ENCODE measurements at regions not wholly inside any gene's neighbourhood (a gene's known extent, or its start where the extent isn't known, plus 50 kb on each side); places are given as distances from the start of the nearest gene placed in this dataset.

DNA sequence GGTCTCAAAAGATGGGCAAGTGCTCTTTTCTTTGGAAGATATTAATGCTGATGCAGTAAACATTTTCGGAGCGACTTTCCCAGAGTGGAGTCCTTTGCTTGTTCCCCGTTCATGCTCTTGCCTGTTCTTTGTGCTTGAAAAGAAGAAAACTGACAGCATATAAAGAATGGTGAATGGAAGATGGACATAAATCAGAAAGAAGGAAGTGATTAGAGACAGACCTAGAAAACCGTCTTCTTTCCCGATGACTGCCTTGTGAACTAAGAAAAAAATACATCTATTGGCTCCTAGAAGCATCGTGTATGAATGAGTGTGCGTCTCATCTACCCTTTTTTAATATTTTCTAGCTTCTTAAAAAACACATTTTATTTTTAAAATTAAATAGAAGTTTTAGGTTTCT lies 740.1 kb upstream of the FANCL start:
- 88 to 94% methylated on average over 7 of the region's 7 CpGs for WGBS, 2 donors
- H3K4me1 ChIP-seq (ENCODE audit: control insufficient read depth in 2 of 2, insufficient read depth in 2 of 2, low read length in 1 of 2), result no peaks in the 10 kb centered on the region
- no peaks in the 10 kb centered on the region for H3K36me3 ChIP-seq (ENCODE audit: control insufficient read depth in 2 of 2, insufficient read depth in 2 of 2, low read length in 1 of 2)
- no peaks in the 10 kb centered on the region for H3K9me3 ChIP-seq (ENCODE audit: control insufficient read depth in 2 of 2, insufficient read depth in 1 of 2, low read depth in 1 of 2, low read length in 1 of 2)
- no peak overlapping the region for H3K4me3 ChIP-seq (ENCODE audit: low read depth in 1 of 2, low read length in 2 of 2)
- H3K27ac ChIP-seq (ENCODE audit: low read depth in 2 of 2, low read length in 1 of 2), result no peak overlapping the region
- H3K27me3 ChIP-seq (ENCODE audit: control insufficient read depth in 1 of 2, insufficient read depth in 2 of 2, low read length in 2 of 2), result no peaks in the 10 kb centered on the region

DNA sequence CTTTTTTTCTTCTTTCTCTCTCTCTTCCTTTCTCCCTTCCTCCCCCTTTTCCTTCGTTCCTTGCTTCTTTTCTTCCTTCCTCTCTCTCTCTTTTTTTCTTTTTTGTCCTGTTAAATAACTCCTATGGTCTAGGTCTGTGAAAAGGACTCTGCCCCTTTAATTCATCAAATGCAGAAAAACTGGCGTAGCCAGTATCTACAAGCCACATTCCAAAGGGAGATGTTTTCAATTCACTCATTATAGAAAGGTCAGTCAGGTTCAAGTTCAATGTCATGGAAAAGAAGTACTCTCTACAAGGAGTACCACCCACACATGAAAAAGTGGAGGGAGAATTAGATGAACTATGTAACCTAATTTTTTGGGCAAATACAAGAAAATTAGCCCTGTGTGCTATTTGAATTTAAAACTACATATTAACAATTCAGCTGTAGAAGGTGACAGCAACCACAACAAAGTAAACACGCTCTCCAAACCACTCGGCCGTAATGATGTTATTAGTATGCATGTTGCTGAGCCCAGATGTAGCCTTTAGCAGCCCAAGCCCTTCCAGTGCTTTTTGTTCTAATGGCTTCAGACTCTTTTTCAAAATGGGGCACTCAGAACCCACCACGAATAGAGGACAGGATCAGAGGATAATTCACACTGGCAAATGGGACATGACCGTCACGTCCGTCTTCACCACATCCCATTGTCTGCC lies 735.4 kb upstream of the FANCL start:
- H3K9me3 ChIP-seq (ENCODE audit: control insufficient read depth in 2 of 2, insufficient read depth in 1 of 2, low read depth in 1 of 2, low read length in 1 of 2), result no peaks in the 10 kb centered on the region
- 63 to 65% methylated on average over 9 of the region's 9 CpGs for WGBS, 2 donors
- H3K27ac ChIP-seq (ENCODE audit: low read depth in 2 of 2, low read length in 1 of 2), result no peak overlapping the region
- H3K36me3 ChIP-seq (ENCODE audit: control insufficient read depth in 2 of 2, insufficient read depth in 2 of 2, low read length in 1 of 2), result no peaks in the 10 kb centered on the region
- H3K4me1 ChIP-seq (ENCODE audit: control insufficient read depth in 2 of 2, insufficient read depth in 2 of 2, low read length in 1 of 2), result no peaks in the 10 kb centered on the region
- H3K4me3 ChIP-seq (ENCODE audit: low read depth in 1 of 2, low read length in 2 of 2), result no peak overlapping the region
- H3K27me3 ChIP-seq (ENCODE audit: control insufficient read depth in 1 of 2, insufficient read depth in 2 of 2, low read length in 2 of 2), result no peaks in the 10 kb centered on the region

DNA sequence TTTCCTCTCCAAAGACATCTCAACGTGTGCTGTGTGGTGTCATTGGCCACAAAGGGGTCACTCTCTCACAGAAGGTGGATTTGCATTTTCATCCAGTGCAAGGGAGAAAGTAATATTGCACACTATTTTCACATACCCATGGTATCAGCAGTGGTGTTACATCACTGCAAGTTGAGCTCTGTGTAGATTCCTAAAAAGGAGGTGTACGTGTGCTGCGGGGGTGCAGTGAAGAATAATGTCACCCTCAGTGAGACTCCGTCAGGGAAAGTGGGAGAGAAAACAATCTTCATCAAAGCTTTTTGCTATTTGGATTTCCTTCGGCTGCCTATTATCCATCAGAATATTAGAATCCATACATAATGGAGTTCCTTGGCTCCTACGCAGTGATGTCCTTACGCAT lies 733.8 kb upstream of the FANCL start:
- WGBS, 2 donors, result 86 to 88% methylated on average over 7 of the region's 7 CpGs
- no peaks in the 10 kb centered on the region for H3K9me3 ChIP-seq (ENCODE audit: control insufficient read depth in 2 of 2, insufficient read depth in 1 of 2, low read depth in 1 of 2, low read length in 1 of 2)
- H3K4me1 ChIP-seq (ENCODE audit: control insufficient read depth in 2 of 2, insufficient read depth in 2 of 2, low read length in 1 of 2), result no peaks in the 10 kb centered on the region
- H3K4me3 ChIP-seq (ENCODE audit: low read depth in 1 of 2, low read length in 2 of 2), result no peak overlapping the region
- no peak overlapping the region for H3K27ac ChIP-seq (ENCODE audit: low read depth in 2 of 2, low read length in 1 of 2)
- H3K36me3 ChIP-seq (ENCODE audit: control insufficient read depth in 2 of 2, insufficient read depth in 2 of 2, low read length in 1 of 2), result no peaks in the 10 kb centered on the region
- no peaks in the 10 kb centered on the region for H3K27me3 ChIP-seq (ENCODE audit: control insufficient read depth in 1 of 2, insufficient read depth in 2 of 2, low read length in 2 of 2)

DNA sequence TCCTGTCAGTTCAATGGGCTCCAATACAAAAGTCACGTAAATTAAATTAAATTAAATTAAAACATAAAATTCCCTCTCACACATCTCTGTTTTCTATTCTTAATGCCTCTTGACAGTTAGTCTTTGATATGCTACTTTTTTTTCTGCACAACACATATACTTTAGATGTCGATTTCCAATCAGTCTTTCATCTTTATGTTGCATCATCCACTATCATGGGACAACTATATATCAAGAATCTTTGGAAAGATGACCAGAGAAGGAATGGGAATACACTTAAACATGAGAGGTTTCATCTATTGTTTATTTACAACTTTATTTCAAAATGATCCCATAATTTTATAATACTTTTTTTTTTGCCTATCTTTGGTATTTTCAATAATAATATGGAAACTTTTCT lies 733.3 kb upstream of the FANCL start:
- 71 to 76% methylated on average over 2 of the region's 2 CpGs for WGBS, 2 donors
- Histone ChIP-seq H3K4me1 (ENCODE audit: control insufficient read depth in 2 of 2, insufficient read depth in 2 of 2, low read length in 1 of 2) (no peaks in the 10 kb centered on the region), H3K36me3 (ENCODE audit: control insufficient read depth in 2 of 2, insufficient read depth in 2 of 2, low read length in 1 of 2) (no peaks in the 10 kb centered on the region), H3K4me3 (ENCODE audit: low read depth in 1 of 2, low read length in 2 of 2) (no peak overlapping the region), H3K9me3 (ENCODE audit: control insufficient read depth in 2 of 2, insufficient read depth in 1 of 2, low read depth in 1 of 2, low read length in 1 of 2) (no peaks in the 10 kb centered on the region), H3K27ac (ENCODE audit: low read depth in 2 of 2, low read length in 1 of 2) (no peak overlapping the region), H3K27me3 (ENCODE audit: control insufficient read depth in 1 of 2, insufficient read depth in 2 of 2, low read length in 2 of 2) (no peaks in the 10 kb centered on the region)

DNA sequence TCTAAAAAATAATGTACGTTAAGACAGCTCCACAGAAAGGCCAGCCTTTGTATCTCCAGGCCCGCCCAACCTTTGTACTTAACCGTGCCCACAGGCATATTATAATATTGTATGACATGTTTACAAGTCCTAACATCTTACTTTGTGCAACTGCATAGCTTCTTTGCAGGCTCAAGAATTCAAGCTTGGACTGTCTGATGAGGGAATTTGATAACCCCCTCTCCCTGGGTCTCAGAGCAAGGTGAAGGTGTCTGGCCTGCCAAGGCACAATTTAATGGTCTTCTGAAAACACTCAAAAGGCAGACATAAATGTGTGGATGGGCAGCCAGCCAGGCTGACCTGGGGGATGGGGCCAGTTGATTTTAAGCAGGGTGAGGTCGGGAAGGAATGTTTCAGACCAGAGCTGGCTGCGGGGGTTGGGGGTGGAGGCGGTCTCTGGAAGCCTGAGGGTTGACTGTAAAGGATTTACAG lies 732.7 kb upstream of the FANCL start:
- Histone ChIP-seq H3K27me3 (ENCODE audit: control insufficient read depth in 1 of 2, insufficient read depth in 2 of 2, low read length in 2 of 2) (no peaks in the 10 kb centered on the region), H3K27ac (ENCODE audit: low read depth in 2 of 2, low read length in 1 of 2) (no peak overlapping the region), H3K36me3 (ENCODE audit: control insufficient read depth in 2 of 2, insufficient read depth in 2 of 2, low read length in 1 of 2) (no peaks in the 10 kb centered on the region), H3K4me1 (ENCODE audit: control insufficient read depth in 2 of 2, insufficient read depth in 2 of 2, low read length in 1 of 2) (no peaks in the 10 kb centered on the region), H3K4me3 (ENCODE audit: low read depth in 1 of 2, low read length in 2 of 2) (no peak overlapping the region), H3K9me3 (ENCODE audit: control insufficient read depth in 2 of 2, insufficient read depth in 1 of 2, low read depth in 1 of 2, low read length in 1 of 2) (no peaks in the 10 kb centered on the region)
- 41 to 43% methylated on average over 6 of the region's 6 CpGs for WGBS, 2 donors

DNA sequence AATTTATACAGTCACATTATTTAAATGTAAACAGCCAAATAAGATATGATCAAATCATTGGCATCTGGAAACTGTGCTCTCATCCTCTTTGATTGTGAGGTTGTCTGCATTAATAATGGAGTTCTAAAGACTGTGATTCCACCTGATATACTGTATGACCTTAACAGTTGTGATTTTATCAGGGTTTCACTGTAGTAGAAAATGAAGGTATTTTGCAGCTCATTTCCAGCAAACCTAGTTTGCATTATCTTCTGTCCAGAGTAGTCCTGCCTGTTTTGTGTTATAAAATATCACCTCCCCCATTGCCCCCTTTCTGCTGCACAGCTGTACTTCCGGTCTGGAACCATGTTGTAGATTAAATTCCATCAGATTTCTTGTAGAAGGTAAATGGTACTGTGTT lies 731.6 kb upstream of the FANCL start:
- H3K27me3 ChIP-seq (ENCODE audit: control insufficient read depth in 1 of 2, insufficient read depth in 2 of 2, low read length in 2 of 2), result no peaks in the 10 kb centered on the region
- 68 to 81% methylated on average over 1 of the region's 1 CpG for whole genome bisulfite sequencing, 2 donors

DNA sequence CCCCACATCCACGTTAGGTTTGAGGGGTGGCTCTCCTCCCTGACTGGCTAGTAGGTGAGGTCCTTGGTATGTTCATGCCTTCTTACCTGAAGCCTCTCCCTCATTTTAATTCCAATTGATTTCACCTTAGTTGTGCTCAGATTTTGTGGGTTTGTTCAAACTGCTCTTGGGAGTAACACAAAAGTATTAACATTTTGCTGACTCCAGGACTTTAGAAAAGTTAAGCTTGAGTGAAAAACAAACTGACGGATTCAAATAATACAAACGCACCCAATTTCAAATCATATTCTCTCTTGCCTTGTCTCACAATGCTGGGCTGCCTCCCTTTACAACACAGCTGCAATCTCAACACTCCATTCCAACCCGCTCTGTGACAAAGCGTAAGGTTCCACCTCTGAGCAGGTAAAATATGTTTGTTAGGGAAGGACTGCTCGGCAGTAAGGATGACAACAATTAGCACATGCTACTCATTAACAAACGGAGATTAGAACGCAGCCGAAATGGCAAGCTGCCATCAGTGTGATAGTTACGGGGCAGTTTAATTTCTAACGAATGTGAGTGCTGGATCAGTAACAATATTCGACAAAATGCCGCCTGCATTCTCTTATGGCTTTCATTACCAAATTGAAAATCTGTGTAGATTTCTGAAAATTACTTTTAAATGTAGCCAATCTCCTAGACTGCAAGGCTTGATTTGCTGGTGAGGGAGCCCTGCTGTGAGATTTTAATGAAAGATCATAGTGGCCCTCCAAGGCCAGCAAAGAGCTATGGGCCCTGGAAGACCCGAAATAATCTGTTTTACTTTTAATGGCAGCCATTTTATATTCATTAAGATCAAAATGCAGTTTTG lies 730.6 kb upstream of the FANCL start:
- WGBS, 2 donors, result 83 to 91% methylated on average over 14 of the region's 14 CpGs
- H3K27me3 ChIP-seq (ENCODE audit: control insufficient read depth in 1 of 2, insufficient read depth in 2 of 2, low read length in 2 of 2), result no peaks in the 10 kb centered on the region
- no peak overlapping the region for H3K4me3 ChIP-seq (ENCODE audit: low read depth in 1 of 2, low read length in 2 of 2)

More for the DNA sequence above, 731.6 kb upstream of the FANCL start:
- no peak overlapping the region for H3K27ac ChIP-seq (ENCODE audit: low read depth in 2 of 2, low read length in 1 of 2)
- H3K9me3 ChIP-seq (ENCODE audit: control insufficient read depth in 2 of 2, insufficient read depth in 1 of 2, low read depth in 1 of 2, low read length in 1 of 2), result no peaks in the 10 kb centered on the region
- H3K4me1 ChIP-seq (ENCODE audit: control insufficient read depth in 2 of 2, insufficient read depth in 2 of 2, low read length in 1 of 2), result no peaks in the 10 kb centered on the region
- H3K4me3 ChIP-seq (ENCODE audit: low read depth in 1 of 2, low read length in 2 of 2), result no peak overlapping the region
- H3K36me3 ChIP-seq (ENCODE audit: control insufficient read depth in 2 of 2, insufficient read depth in 2 of 2, low read length in 1 of 2), result no peaks in the 10 kb centered on the region

DNA sequence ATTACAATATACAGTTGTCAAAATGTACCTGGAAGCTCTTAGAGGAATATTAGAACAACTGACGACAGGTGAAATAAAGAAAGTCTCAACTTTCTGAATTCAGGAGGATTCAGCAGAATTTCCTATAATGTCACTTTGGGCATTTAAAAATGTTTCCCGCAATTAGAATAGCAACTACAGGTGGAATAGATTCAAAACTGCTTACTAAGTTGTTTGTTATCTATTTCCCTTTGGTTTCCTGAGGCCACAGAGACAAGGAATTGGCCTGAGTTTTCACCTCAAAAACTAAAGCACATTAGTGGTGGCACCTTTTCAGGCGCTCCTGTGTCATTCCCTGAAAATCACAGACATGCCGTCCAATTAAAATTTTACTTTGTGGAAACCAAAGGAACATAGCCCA lies 729.2 kb upstream of the FANCL start:
- Histone ChIP-seq H3K4me3 (ENCODE audit: low read depth in 1 of 2, low read length in 2 of 2) (no peak overlapping the region), H3K4me1 (ENCODE audit: control insufficient read depth in 2 of 2, insufficient read depth in 2 of 2, low read length in 1 of 2) (no peaks in the 10 kb centered on the region), H3K36me3 (ENCODE audit: control insufficient read depth in 2 of 2, insufficient read depth in 2 of 2, low read length in 1 of 2) (no peaks in the 10 kb centered on the region), H3K27ac (ENCODE audit: low read depth in 2 of 2, low read length in 1 of 2) (no peak overlapping the region), H3K27me3 (ENCODE audit: control insufficient read depth in 1 of 2, insufficient read depth in 2 of 2, low read length in 2 of 2) (no peaks in the 10 kb centered on the region), H3K9me3 (ENCODE audit: control insufficient read depth in 2 of 2, insufficient read depth in 1 of 2, low read depth in 1 of 2, low read length in 1 of 2) (no peaks in the 10 kb centered on the region)
- WGBS, 2 donors, result 86 to 93% methylated on average over 4 of the region's 4 CpGs

More for the DNA sequence above, 730.6 kb upstream of the FANCL start:
- H3K9me3 ChIP-seq (ENCODE audit: control insufficient read depth in 2 of 2, insufficient read depth in 1 of 2, low read depth in 1 of 2, low read length in 1 of 2), result no peaks in the 10 kb centered on the region
- H3K4me1 ChIP-seq (ENCODE audit: control insufficient read depth in 2 of 2, insufficient read depth in 2 of 2, low read length in 1 of 2), result no peaks in the 10 kb centered on the region
- no peak overlapping the region for H3K27ac ChIP-seq (ENCODE audit: low read depth in 2 of 2, low read length in 1 of 2)
- no peaks in the 10 kb centered on the region for H3K36me3 ChIP-seq (ENCODE audit: control insufficient read depth in 2 of 2, insufficient read depth in 2 of 2, low read length in 1 of 2)

DNA sequence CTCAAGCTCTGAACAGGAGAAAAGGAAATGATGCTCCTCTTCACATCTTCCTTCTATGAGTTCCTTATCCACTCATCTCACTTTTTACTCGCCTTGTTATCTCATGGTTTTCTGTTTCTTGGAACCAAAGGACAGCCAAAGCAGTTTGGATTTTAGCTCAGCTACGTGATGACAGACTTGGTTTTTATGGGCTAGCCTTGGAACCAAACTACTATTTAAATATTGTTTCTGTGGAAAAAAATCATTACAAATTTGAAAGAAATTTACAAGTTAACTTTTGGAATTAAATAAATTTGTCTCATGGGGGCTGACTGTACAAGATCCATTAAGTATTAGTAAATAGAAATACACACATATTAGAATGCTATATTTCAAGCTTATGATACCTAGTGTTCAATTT lies 727.8 kb upstream of the FANCL start:
- Histone ChIP-seq H3K4me1 (ENCODE audit: control insufficient read depth in 2 of 2, insufficient read depth in 2 of 2, low read length in 1 of 2) (no peaks in the 10 kb centered on the region), H3K27ac (ENCODE audit: low read depth in 2 of 2, low read length in 1 of 2) (no peak overlapping the region), H3K4me3 (ENCODE audit: low read depth in 1 of 2, low read length in 2 of 2) (no peak overlapping the region), H3K36me3 (ENCODE audit: control insufficient read depth in 2 of 2, insufficient read depth in 2 of 2, low read length in 1 of 2) (no peaks in the 10 kb centered on the region), H3K27me3 (ENCODE audit: control insufficient read depth in 1 of 2, insufficient read depth in 2 of 2, low read length in 2 of 2) (no peaks in the 10 kb centered on the region), H3K9me3 (ENCODE audit: control insufficient read depth in 2 of 2, insufficient read depth in 1 of 2, low read depth in 1 of 2, low read length in 1 of 2) (no peaks in the 10 kb centered on the region)
- WGBS, 2 donors, result 83 to 87% methylated on average over 2 of the region's 2 CpGs
